ENCODE measurements at regions not wholly inside any gene's neighbourhood (a gene's known extent, or its start where the extent isn't known, plus 50 kb on each side); places are given as distances from the start of the nearest gene placed in this dataset.

DNA sequence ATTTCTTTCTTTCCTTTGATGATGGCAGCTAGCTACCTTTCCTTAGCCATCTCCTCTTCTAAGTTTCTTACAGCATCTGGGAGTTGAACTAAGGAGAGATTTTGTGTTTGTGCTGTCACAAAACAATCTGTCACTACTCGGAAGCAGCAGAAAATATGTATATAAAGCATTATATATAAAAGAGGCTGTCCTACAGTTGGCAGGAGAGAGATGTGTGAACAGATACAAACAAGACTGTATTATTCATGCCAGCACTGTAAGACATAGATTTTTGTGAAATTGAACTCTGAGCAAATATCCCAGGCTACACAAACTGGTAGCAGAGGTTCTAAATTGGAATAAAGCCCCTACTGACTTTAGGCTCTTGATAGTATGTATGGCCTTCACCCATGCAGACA lies 577.5 kb upstream of the NECTIN3 start:
- TF ChIP-seq, protein P1, sequence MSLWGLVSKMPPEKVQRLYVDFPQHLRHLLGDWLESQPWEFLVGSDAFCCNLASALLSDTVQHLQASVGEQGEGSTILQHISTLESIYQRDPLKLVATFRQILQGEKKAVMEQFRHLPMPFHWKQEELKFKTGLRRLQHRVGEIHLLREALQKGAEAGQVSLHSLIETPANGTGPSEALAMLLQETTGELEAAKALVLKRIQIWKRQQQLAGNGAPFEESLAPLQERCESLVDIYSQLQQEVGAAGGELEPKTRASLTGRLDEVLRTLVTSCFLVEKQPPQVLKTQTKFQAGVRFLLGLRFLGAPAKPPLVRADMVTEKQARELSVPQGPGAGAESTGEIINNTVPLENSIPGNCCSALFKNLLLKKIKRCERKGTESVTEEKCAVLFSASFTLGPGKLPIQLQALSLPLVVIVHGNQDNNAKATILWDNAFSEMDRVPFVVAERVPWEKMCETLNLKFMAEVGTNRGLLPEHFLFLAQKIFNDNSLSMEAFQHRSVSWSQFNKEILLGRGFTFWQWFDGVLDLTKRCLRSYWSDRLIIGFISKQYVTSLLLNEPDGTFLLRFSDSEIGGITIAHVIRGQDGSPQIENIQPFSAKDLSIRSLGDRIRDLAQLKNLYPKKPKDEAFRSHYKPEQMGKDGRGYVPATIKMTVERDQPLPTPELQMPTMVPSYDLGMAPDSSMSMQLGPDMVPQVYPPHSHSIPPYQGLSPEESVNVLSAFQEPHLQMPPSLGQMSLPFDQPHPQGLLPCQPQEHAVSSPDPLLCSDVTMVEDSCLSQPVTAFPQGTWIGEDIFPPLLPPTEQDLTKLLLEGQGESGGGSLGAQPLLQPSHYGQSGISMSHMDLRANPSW (CRISPR knock-in tag; IDR thresholded peaks at IDR 0.05) = no peak
- no peak for TF ChIP-seq POLR2AphosphoS5 (IDR thresholded peaks at IDR 0.05; ENCODE audit: control insufficient read depth, insufficient read depth, low read depth, low read length)

Data from K562 (cell line).